MCF 10A (cell line): ENCODE measurements at regions not wholly inside any gene's neighbourhood (a gene's known extent, or its start where the extent isn't known, plus 50 kb on each side); places are given as distances from the start of the nearest gene placed in this dataset.
"Not testable (repeated sequence)": the region's sequence is repeated elsewhere in the genome, so short reads cannot be mapped to it uniquely, and the experiment has no call there.

Experiments used
- BruUV-seq: library from RNA; stranded (reverse); fragments of 400-500 nt; replicated peaks from 2 replicates; lab custom pipeline; 2021; lab: Mats Ljungman, UMichigan
- CTCF ChIA-PET: fragments of 300-600 bp; sonication (Branson Sonifier 250); formaldehyde crosslinking; extraction: SDS; loops from one replicate; lab custom pipeline; 2021; ENCODE audit warnings: antibody characterized with exemption, inconsistent platforms; lab: Yijun Ruan, JAX
- POLR2A ChIA-PET: fragments of 300-600, 350-650 bp; sonication (Branson Sonifier 250); formaldehyde crosslinking; extraction: SDS; loops from one replicate; lab custom pipeline; 2020; ENCODE audit warnings: antibody characterized with exemption, inconsistent platforms; lab: Yijun Ruan, JAX
- DNase-seq: peaks from one replicate; pipeline ENCODE4 v3.0.0-alpha.2; 2018; ENCODE audit not compliant: unreplicated experiment
- H3K27ac Mint-ChIP-seq: one replicate; pipeline ENCODE4 v1.8.0; 2022; ENCODE audit warnings: mild to moderate bottlenecking, low read depth, mixed read lengths; ENCODE audit not compliant: unreplicated experiment
- H3K27me3 Mint-ChIP-seq: one replicate; pipeline ENCODE4 v1.8.0; 2022; ENCODE audit warnings: mixed read lengths; ENCODE audit not compliant: insufficient read depth, unreplicated experiment
- H3K36me3 Mint-ChIP-seq: one replicate; pipeline ENCODE4 v1.8.0; 2022; ENCODE audit warnings: mild to moderate bottlenecking, moderate library complexity, mixed read lengths; ENCODE audit not compliant: insufficient read depth, unreplicated experiment
- H3K4me1 Mint-ChIP-seq: one replicate; pipeline ENCODE4 v1.8.0; 2022; ENCODE audit warnings: mixed read lengths; ENCODE audit not compliant: insufficient read depth, unreplicated experiment
- H3K4me3 Mint-ChIP-seq: one replicate; pipeline ENCODE4 v1.8.0; 2022; ENCODE audit warnings: mild to moderate bottlenecking, moderate library complexity, mixed read lengths; ENCODE audit not compliant: unreplicated experiment
- H3K9me3 Mint-ChIP-seq: one replicate; pipeline ENCODE4 v1.8.0; 2022; ENCODE audit warnings: mixed read lengths; ENCODE audit not compliant: unreplicated experiment
- intact Hi-C: fragments of 100-400 bp; cut with micrococcal nuclease; formaldehyde crosslinking; loops from 2 replicates; pipeline ENCODE4 v1.14.1; 2022
- TF ChIP-seq, protein P1 (sequence below): fragments of 200-600 bp; IDR thresholded peaks from one replicate; pipeline ENCODE4 v1.8.0; 2022; ENCODE audit warnings: antibody characterized with exemption, mild to moderate bottlenecking; ENCODE audit not compliant: unreplicated experiment

DNA sequence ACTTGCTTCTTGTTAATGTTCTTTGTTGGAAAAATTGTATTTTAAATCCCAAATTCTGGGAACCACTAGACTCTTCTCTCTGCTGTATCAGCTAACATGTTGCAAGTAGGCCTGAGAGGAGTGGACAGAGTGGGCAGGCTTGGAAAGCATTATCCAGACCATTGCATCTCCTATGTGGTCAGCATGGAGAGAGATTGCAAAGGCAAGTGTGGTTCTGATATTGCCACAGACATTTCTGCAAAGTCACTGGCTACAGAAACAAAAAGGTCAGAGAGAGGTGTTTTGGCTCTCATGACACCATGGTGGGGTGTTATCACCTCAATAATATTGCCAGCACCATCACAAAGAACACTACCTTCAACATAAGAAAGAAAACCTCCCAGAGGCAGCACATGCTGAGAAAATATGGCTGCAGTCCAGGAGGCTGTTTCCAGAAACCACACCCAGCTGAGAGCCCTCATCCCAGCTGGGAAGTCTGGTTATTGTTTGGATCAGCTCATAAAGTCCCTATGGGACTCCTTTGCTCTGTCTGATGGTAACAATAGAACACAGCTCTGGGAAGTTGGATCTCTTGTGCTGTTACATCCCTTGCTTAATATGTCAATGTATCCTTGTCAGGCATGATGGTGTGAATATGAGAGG lies 78.2 kb upstream of the TBX18 start:
- peaks cover 8% of the 10 kb centered on the region for H3K9me3 Mint-ChIP-seq
- H3K36me3 Mint-ChIP-seq: no peaks in the 10 kb centered on the region
- CTCF ChIA-PET: interaction anchor here (0.5 to 0.6 kb wide), 2 partner anchors 90 to 113 kb away, joined by 3 to 5 read pairs; no protein-coding TSS in a partner anchor
- BruUV-seq: no TSS peak
- no peaks in the 10 kb centered on the region for H3K27me3 Mint-ChIP-seq
- POLR2A ChIA-PET: interaction anchor here (1.3 to 1.4 kb wide), 2 partner anchors 14 to 198 kb away, joined by 3 to 4 read pairs; no protein-coding TSS in a partner anchor
- H3K27ac Mint-ChIP-seq: no peak overlapping the region
- no peak overlapping the region for H3K4me3 Mint-ChIP-seq
- TF ChIP-seq, protein P1, sequence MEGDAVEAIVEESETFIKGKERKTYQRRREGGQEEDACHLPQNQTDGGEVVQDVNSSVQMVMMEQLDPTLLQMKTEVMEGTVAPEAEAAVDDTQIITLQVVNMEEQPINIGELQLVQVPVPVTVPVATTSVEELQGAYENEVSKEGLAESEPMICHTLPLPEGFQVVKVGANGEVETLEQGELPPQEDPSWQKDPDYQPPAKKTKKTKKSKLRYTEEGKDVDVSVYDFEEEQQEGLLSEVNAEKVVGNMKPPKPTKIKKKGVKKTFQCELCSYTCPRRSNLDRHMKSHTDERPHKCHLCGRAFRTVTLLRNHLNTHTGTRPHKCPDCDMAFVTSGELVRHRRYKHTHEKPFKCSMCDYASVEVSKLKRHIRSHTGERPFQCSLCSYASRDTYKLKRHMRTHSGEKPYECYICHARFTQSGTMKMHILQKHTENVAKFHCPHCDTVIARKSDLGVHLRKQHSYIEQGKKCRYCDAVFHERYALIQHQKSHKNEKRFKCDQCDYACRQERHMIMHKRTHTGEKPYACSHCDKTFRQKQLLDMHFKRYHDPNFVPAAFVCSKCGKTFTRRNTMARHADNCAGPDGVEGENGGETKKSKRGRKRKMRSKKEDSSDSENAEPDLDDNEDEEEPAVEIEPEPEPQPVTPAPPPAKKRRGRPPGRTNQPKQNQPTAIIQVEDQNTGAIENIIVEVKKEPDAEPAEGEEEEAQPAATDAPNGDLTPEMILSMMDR: no peak
- DNase-seq: peak; percentile 64
- intact Hi-C loops: no loop called here
- H3K4me1 Mint-ChIP-seq: peaks cover 19% of the 10 kb centered on the region

DNA sequence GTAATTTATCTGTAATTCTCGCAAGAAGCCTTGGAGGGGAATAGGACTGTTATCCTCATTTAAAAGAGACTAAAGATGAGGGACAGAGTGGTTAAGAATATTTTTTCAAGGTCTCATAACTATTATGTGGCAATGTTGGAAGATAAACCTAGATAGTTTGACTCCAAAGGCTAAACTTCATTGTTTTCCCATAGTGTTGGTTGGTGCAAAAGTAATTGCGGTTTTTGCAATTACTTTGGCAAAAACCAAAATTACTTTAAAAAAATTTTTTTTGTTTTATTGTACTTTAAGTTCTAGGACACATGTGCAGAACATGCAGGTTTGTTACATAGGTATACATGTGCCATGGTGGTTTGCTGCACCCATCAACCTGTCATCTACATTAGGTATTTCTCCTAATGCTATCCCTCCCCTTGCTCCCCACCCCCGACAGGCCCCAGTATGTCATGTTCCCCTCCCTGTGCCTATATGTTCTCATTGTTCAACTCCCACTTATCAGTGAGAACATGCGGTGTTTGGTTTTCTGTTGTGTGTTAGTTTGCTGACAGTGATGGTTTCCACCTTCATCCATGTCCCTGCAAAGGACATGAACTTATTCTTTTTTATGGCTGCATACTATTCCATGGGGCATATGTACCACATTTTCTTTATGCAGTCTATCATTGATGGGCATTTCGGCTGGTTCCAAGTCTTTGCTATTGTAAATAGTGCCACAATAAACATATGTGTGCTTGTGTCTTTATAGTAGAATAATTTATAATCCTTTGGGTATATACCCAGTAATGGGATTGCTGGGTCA lies 72.9 kb upstream of the TBX18 start:
- H3K4me3 Mint-ChIP-seq, DNase-seq, BruUV-seq, H3K27ac Mint-ChIP-seq, H3K27me3 Mint-ChIP-seq, CTCF ChIA-PET, H3K36me3 Mint-ChIP-seq, intact Hi-C loops: not testable (repeated sequence)
- POLR2A ChIA-PET: interaction anchor here (1.8 kb wide), 1 partner anchor 10 kb away, joined by 14 read pairs; no protein-coding TSS in a partner anchor
- peaks cover 23% of the 10 kb centered on the region for H3K4me1 Mint-ChIP-seq
- H3K9me3 Mint-ChIP-seq: peaks cover 16% of the 10 kb centered on the region

DNA sequence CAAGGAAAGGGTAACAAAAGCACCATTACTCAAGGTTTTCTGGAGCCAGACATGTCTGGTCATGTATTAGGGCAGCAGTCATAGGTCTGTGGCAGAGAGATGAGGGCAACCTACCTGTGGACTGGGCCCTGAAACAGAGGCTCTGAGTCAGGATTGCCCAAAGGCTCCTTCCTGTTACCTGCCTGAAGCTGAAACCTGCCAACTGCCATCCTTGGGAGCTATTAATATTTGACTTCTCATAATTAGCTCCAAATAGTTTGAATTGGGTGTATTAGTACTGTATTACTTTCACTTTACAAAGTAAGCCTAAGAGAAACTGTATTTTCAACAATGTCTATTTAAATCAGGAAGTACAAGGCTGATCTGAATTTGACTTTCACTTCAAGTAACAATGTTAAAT lies 72.0 kb upstream of the TBX18 start:
- Mint-ChIP-seq H3K9me3 (peaks cover 16% of the 10 kb centered on the region), H3K4me3 (no peak overlapping the region), H3K27me3 (no peaks in the 10 kb centered on the region), H3K36me3 (no peaks in the 10 kb centered on the region), H3K4me1 (peaks cover 19% of the 10 kb centered on the region), H3K27ac (peak overlapping the region; percentile 85)
- CTCF ChIA-PET: interaction anchor here (1.4 to 2.9 kb wide), 2 partner anchors 48 to 59 kb away, joined by 3 to 8 read pairs; no protein-coding TSS in a partner anchor
- TF ChIP-seq, protein P1: no peak
- POLR2A ChIA-PET: interaction anchor here (0.8 to 1.9 kb wide), 3 partner anchors 11 to 90 kb away, joined by 3 to 16 read pairs (median 14); no protein-coding TSS in a partner anchor
- BruUV-seq: no TSS peak
- peak; percentile 92 for DNase-seq
- intact Hi-C loops: no loop called here

DNA sequence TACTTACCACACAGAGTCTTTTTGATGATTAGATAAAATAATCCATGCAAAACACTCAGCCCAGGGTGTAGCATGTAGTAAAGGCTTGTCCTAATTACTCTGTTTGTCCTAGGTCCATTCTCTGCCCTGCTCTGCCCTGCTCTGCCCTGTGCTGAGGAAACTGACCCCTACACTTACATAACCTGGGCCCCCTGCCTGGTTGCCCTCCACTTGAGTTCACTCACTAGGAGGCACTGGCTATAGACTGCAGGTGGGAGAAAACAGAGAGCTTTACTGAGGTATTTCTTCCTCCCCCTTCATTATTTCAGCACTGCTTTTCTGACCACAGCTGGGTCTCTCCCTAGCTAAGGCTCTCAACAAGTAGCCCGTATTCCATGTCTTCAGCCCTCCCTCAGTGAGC lies 70.9 kb upstream of the TBX18 start:
- H3K4me1 Mint-ChIP-seq: peaks cover 19% of the 10 kb centered on the region
- TF ChIP-seq, protein P1: no peak
- no peak for DNase-seq
- peaks cover 10% of the 10 kb centered on the region for H3K9me3 Mint-ChIP-seq
- H3K4me3 Mint-ChIP-seq: no peak overlapping the region
- ChIA-PET CTCF (interaction anchor here (1.4 to 2.9 kb wide), 2 partner anchors 49 to 58 kb away, joined by 3 to 8 read pairs; no protein-coding TSS in a partner anchor), POLR2A (interaction anchor here (0.9 to 1.9 kb wide), 3 partner anchors 10 to 976 kb away, joined by 3 to 16 read pairs (median 14); partner anchors contain the start of gene CYB5R4)
- intact Hi-C loops: no loop called here
- BruUV-seq: no TSS peak
- peak overlapping the region; percentile 85 for H3K27ac Mint-ChIP-seq
- no peaks in the 10 kb centered on the region for H3K36me3 Mint-ChIP-seq
- no peaks in the 10 kb centered on the region for H3K27me3 Mint-ChIP-seq

DNA sequence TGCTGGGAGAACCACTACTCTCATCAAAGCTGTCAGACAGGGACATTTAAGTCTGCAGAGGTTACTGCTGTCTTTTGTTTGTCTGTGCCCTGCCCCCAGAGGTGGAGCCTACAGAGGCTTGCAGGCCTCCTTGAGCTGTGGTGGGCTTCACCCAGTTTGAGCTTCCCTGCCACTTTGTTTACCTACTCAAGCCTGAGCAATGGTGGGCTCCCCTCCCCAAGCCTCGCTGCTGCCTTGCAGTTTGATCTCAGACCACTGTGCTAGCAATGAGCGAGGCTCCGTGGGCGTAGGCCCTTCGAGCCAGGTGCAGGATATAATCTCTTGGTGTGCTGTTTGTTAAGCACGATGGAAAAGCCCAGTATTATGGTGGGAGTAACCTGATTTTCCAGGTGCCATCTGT lies 67.5 kb upstream of the TBX18 start:
- CTCF ChIA-PET: interaction anchor here (0.7 kb wide), 1 partner anchor 43 kb away, joined by 3 read pairs; no protein-coding TSS in a partner anchor
- intact Hi-C loops, H3K36me3 Mint-ChIP-seq, POLR2A ChIA-PET, DNase-seq, H3K27me3 Mint-ChIP-seq, H3K27ac Mint-ChIP-seq, H3K4me3 Mint-ChIP-seq, BruUV-seq: not testable (repeated sequence)
- peaks cover 16% of the 10 kb centered on the region for H3K9me3 Mint-ChIP-seq
- H3K4me1 Mint-ChIP-seq: peaks cover 19% of the 10 kb centered on the region
